Astrocyte (in vitro differentiated cells and primary cell): ENCODE measurements at regions not wholly inside any gene's neighbourhood (a gene's known extent, or its start where the extent isn't known, plus 50 kb on each side); places are given as distances from the start of the nearest gene placed in this dataset.

Experiments used
- DNase-seq: peaks from one replicate; pipeline ENCODE4 v3.0.0-alpha.2; 2010; ENCODE audit warnings: low read depth
- FAIRE-seq: peaks from 2 replicates; lab custom pipeline; 2011; peaks lifted over from hg19 to GRCh38; lab: Jason Lieb, UNC
- H2AFZ ChIP-seq: 2 replicates; pipeline ENCODE4 v1.6.0; 2012; ENCODE audit warnings: low read depth, low read length, inconsistent platforms
- H3K27ac ChIP-seq: 2 replicates; pipeline ENCODE4 v1.5.1; 2011; ENCODE audit warnings: low read depth, low read length, inconsistent platforms
- H3K27me3 ChIP-seq: 2 replicates; pipeline ENCODE4 v1.6.0; 2011; ENCODE audit warnings: low read length, inconsistent platforms; ENCODE audit not compliant: insufficient read depth
- H3K36me3 ChIP-seq: 2 replicates; pipeline ENCODE4 v1.5.1; 2011; ENCODE audit warnings: low read length, inconsistent platforms; ENCODE audit not compliant: insufficient read depth
- H3K4me1 ChIP-seq: 2 replicates; pipeline ENCODE4 v1.5.1; 2011; ENCODE audit warnings: low read length, inconsistent platforms; ENCODE audit not compliant: insufficient read depth
- H3K4me2 ChIP-seq: 2 replicates; pipeline ENCODE4 v1.6.0; 2012; ENCODE audit warnings: low read length, inconsistent platforms
- H3K4me3 ChIP-seq: 2 replicates; pipeline ENCODE4 v1.5.1; 2011; ENCODE audit warnings: low read depth, mild to moderate bottlenecking, low read length, inconsistent platforms; ENCODE audit not compliant: insufficient read depth
- H3K79me2 ChIP-seq: 2 replicates; pipeline ENCODE4 v1.6.0; 2012; ENCODE audit warnings: mild to moderate bottlenecking, low read length, inconsistent platforms; ENCODE audit not compliant: insufficient read depth
- H3K9ac ChIP-seq: 2 replicates; pipeline ENCODE4 v1.6.0; 2012; ENCODE audit warnings: mild to moderate bottlenecking, low read length, inconsistent platforms
- H3K9me3 ChIP-seq: 2 replicates; pipeline ENCODE4 v1.5.1; 2012; ENCODE audit warnings: low read depth, mild to moderate bottlenecking, low read length, inconsistent platforms; ENCODE audit not compliant: insufficient read depth
- H4K20me1 ChIP-seq: 2 replicates; pipeline ENCODE4 v1.6.0; 2012; ENCODE audit warnings: low read length, inconsistent platforms; ENCODE audit not compliant: insufficient read depth
- H3K27ac Mint-ChIP-seq: one replicate; pipeline ENCODE4 v1.8.0; 2021; ENCODE audit warnings: mild to moderate bottlenecking, mixed read lengths; ENCODE audit not compliant: unreplicated experiment
- H3K27me3 Mint-ChIP-seq: one replicate; pipeline ENCODE4 v1.8.0; 2021; ENCODE audit warnings: low read depth, mixed read lengths; ENCODE audit not compliant: unreplicated experiment
- H3K36me3 Mint-ChIP-seq: one replicate; pipeline ENCODE4 v1.8.0; 2021; ENCODE audit warnings: low read depth, mixed read lengths; ENCODE audit not compliant: unreplicated experiment
- H3K4me1 Mint-ChIP-seq: one replicate; pipeline ENCODE4 v1.8.0; 2021; ENCODE audit warnings: low read depth, mixed read lengths; ENCODE audit not compliant: unreplicated experiment
- H3K4me3 Mint-ChIP-seq: one replicate; pipeline ENCODE4 v1.8.0; 2021; ENCODE audit warnings: mild to moderate bottlenecking, moderate library complexity, mixed read lengths; ENCODE audit not compliant: unreplicated experiment
- H3K9me3 Mint-ChIP-seq: one replicate; pipeline ENCODE4 v1.8.0; 2021; ENCODE audit warnings: mild to moderate bottlenecking, mixed read lengths; ENCODE audit not compliant: unreplicated experiment
- CTCF ChIP-seq: IDR thresholded peaks from 2 replicates; pipeline ENCODE4 v1.5.1; 2011; ENCODE audit warnings: low read depth, mild to moderate bottlenecking, inconsistent platforms, low read length, moderate library complexity; ENCODE audit not compliant: insufficient read depth
- EZH2 ChIP-seq: IDR thresholded peaks from 2 replicates; pipeline ENCODE4 v1.6.1; 2012; ENCODE audit warnings: mild to moderate bottlenecking, low read length, inconsistent platforms; ENCODE audit not compliant: insufficient read depth

- no peaks in the 10 kb centered on the region for H3K36me3 ChIP-seq
- no peak overlapping the region for H3K9ac ChIP-seq
- no peak overlapping the region for H3K4me2 ChIP-seq
- Mint-ChIP-seq H3K4me3 (no peak overlapping the region), H3K9me3 (no peaks in the 10 kb centered on the region), H3K36me3 (no peaks in the 10 kb centered on the region), H3K27ac (peak overlapping the region; percentile 34), H3K4me1 (peaks cover 43% of the 10 kb centered on the region), H3K27me3 (peaks cover 14% of the 10 kb centered on the region)
- no peak overlapping the region for H3K27ac ChIP-seq
- no peak for DNase-seq
- H3K79me2 ChIP-seq: no peaks in the 10 kb centered on the region
- no peak overlapping the region for H3K4me3 ChIP-seq
- H4K20me1 ChIP-seq: no peaks in the 10 kb centered on the region
- peaks cover 31% of the 10 kb centered on the region for H3K4me1 ChIP-seq
- no peaks in the 10 kb centered on the region for H3K9me3 ChIP-seq
- no peak for FAIRE-seq
- H2AFZ ChIP-seq: no peak overlapping the region
- TF ChIP-seq EZH2: no peak
- no peak for TF ChIP-seq CTCF
- peaks cover 5% of the 10 kb centered on the region for H3K27me3 ChIP-seq
These were observed 75.4 kb upstream of the FRMD1 start for GRCh38 chr6:168154263-168154917.

- FAIRE-seq (no peak), DNase-seq (no peak)
- Histone ChIP-seq H3K27ac (no peak overlapping the region), H4K20me1 (no peaks in the 10 kb centered on the region), H3K9me3 (no peaks in the 10 kb centered on the region), H3K79me2 (no peaks in the 10 kb centered on the region), H3K4me2 (no peak overlapping the region), H3K4me3 (no peak overlapping the region), H3K9ac (no peak overlapping the region), H3K27me3 (peaks cover 8% of the 10 kb centered on the region), H2AFZ (no peak overlapping the region), H3K36me3 (no peaks in the 10 kb centered on the region), H3K4me1 (peaks cover 29% of the 10 kb centered on the region)
- Mint-ChIP-seq H3K4me3 (no peak overlapping the region), H3K27ac (no peak overlapping the region), H3K9me3 (no peaks in the 10 kb centered on the region), H3K36me3 (no peaks in the 10 kb centered on the region), H3K4me1 (peaks cover 39% of the 10 kb centered on the region), H3K27me3 (peaks cover 19% of the 10 kb centered on the region)
- no peak for TF ChIP-seq CTCF
- no peak for TF ChIP-seq EZH2
These were observed 74.5 kb upstream of the FRMD1 start for GRCh38 chr6:168153553-168153952.

- H3K27ac ChIP-seq: no peak overlapping the region
- no peak overlapping the region for H3K4me3 ChIP-seq
- no peak overlapping the region for H3K4me2 ChIP-seq
- TF ChIP-seq EZH2: no peak
- no peak for TF ChIP-seq CTCF
- no peak for FAIRE-seq
- no peaks in the 10 kb centered on the region for H3K36me3 ChIP-seq
- peaks cover 12% of the 10 kb centered on the region for H3K27me3 ChIP-seq
- no peak overlapping the region for H3K4me3 Mint-ChIP-seq
- H4K20me1 ChIP-seq: no peaks in the 10 kb centered on the region
- no peaks in the 10 kb centered on the region for H3K79me2 ChIP-seq
- DNase-seq: no peak
- H3K9ac ChIP-seq: no peak overlapping the region
- peaks cover 23% of the 10 kb centered on the region for H3K4me1 ChIP-seq
- no peaks in the 10 kb centered on the region for H3K36me3 Mint-ChIP-seq
- H3K27ac Mint-ChIP-seq: no peak overlapping the region
- no peaks in the 10 kb centered on the region for H3K9me3 Mint-ChIP-seq
- peaks cover 22% of the 10 kb centered on the region for H3K27me3 Mint-ChIP-seq
- peaks cover 34% of the 10 kb centered on the region for H3K4me1 Mint-ChIP-seq
- no peak overlapping the region for H2AFZ ChIP-seq
- H3K9me3 ChIP-seq: no peaks in the 10 kb centered on the region
These were observed 74.0 kb upstream of the FRMD1 start for GRCh38 chr6:168152980-168153379.
